HG02885 (cell line): ENCODE measurements at regions not wholly inside any gene's neighbourhood (a gene's known extent, or its start where the extent isn't known, plus 50 kb on each side); places are given as distances from the start of the nearest gene placed in this dataset.

Experiments used
- ATAC-seq: cut with Tn5 transposase; IDR thresholded peaks from one replicate; pipeline ENCODE4 v1.9.1; 2021; ENCODE audit warnings: mild to moderate bottlenecking; ENCODE audit not compliant: unreplicated experiment, poor library complexity

- no peak for ATAC-seq
These were observed 249.9 kb downstream of the IPMK start for GRCh38 chr10:58017719-58018367.

- no peak for ATAC-seq
These were observed 251.1 kb downstream of the IPMK start for GRCh38 chr10:58016614-58017013.

- ATAC-seq = no peak
These were observed 253.3 kb downstream of the IPMK start for GRCh38 chr10:58014436-58014835.

GRCh38 chr10:58013406-58013805 is 254.3 kb downstream of the IPMK start:
- ATAC-seq = no peak

- no peak for ATAC-seq
These were observed 257.5 kb downstream of the IPMK start for GRCh38 chr10:58010073-58010702.

GRCh38 chr10:58003945-58004344 is 263.7 kb downstream of the IPMK start:
- no peak for ATAC-seq

GRCh38 chr10:58001159-58001558 is 266.5 kb downstream of the IPMK start:
- no peak for ATAC-seq

- ATAC-seq = no peak
These were observed 271.2 kb downstream of the IPMK start for GRCh38 chr10:57996536-57996935.

- no peak for ATAC-seq
These were observed 274.4 kb downstream of the IPMK start for GRCh38 chr10:57993302-57993701.

- ATAC-seq = no peak
These were observed 275.2 kb downstream of the IPMK start for GRCh38 chr10:57992321-57993077.

GRCh38 chr10:57988964-57989363 is 278.7 kb downstream of the IPMK start:
- no peak for ATAC-seq

- ATAC-seq = no peak
These were observed 280.5 kb downstream of the IPMK start for GRCh38 chr10:57987055-57987721.

- no peak for ATAC-seq
These were observed 281.3 kb downstream of the IPMK start for GRCh38 chr10:57986422-57986821.

- ATAC-seq = no peak
These were observed 284.4 kb downstream of the IPMK start for GRCh38 chr10:57983281-57983791.

- ATAC-seq = no peak
These were observed 285.6 kb downstream of the IPMK start for GRCh38 chr10:57982091-57982490.

- ATAC-seq = no peak
These were observed 287.7 kb downstream of the IPMK start for GRCh38 chr10:57979956-57980355.

GRCh38 chr10:57979491-57979890 is 288.2 kb downstream of the IPMK start:
- ATAC-seq = no peak

GRCh38 chr10:57977262-57977661 is 290.4 kb downstream of the IPMK start:
- no peak for ATAC-seq

GRCh38 chr10:57973451-57973850 is 294.2 kb downstream of the IPMK start:
- ATAC-seq = no peak

GRCh38 chr10:57972783-57973182 is 294.9 kb downstream of the IPMK start:
- no peak for ATAC-seq
